ENCODE measurements at regions not wholly inside any gene's neighbourhood (a gene's known extent, or its start where the extent isn't known, plus 50 kb on each side); places are given as distances from the start of the nearest gene placed in this dataset.

- H3K36me3 Mint-ChIP-seq (ENCODE audit: low read depth), result no peaks in the 10 kb centered on the region
- H3K4me1 Mint-ChIP-seq, result peaks cover 33% of the 10 kb centered on the region
- peaks cover 34% of the 10 kb centered on the region for H3K27me3 Mint-ChIP-seq (ENCODE audit: low read depth, poor library complexity)
- H3K4me3 Mint-ChIP-seq, result no peak overlapping the region
- H3K9me3 Mint-ChIP-seq, result peaks cover 7% of the 10 kb centered on the region
- H3K27ac Mint-ChIP-seq, result no peak overlapping the region
- TF ChIP-seq CTCF (IDR thresholded peaks at IDR 0.05), result no peak
- no peak for DNase-seq
These were observed 217.8 kb downstream of the ANKRD60 start for GRCh38 chr20:58010666-58011065.

GRCh38 chr20:58010186-58010585 is 218.3 kb downstream of the ANKRD60 start:
- Mint-ChIP-seq H3K36me3 (ENCODE audit: low read depth) (no peaks in the 10 kb centered on the region), H3K4me1 (peaks cover 33% of the 10 kb centered on the region), H3K9me3 (peaks cover 5% of the 10 kb centered on the region), H3K4me3 (no peak overlapping the region), H3K27me3 (ENCODE audit: low read depth, poor library complexity) (peaks cover 34% of the 10 kb centered on the region), H3K27ac (no peak overlapping the region)
- TF ChIP-seq CTCF (IDR thresholded peaks at IDR 0.05), result no peak
- no peak for DNase-seq

GRCh38 chr20:58008866-58009265 is 219.6 kb downstream of the ANKRD60 start:
- Mint-ChIP-seq H3K9me3 (no peaks in the 10 kb centered on the region), H3K27ac (no peak overlapping the region), H3K27me3 (ENCODE audit: low read depth, poor library complexity) (peaks cover 38% of the 10 kb centered on the region), H3K36me3 (ENCODE audit: low read depth) (no peaks in the 10 kb centered on the region), H3K4me3 (no peak overlapping the region), H3K4me1 (peaks cover 23% of the 10 kb centered on the region)
- no peak for TF ChIP-seq CTCF (IDR thresholded peaks at IDR 0.05)
- DNase-seq, result no peak

GRCh38 chr20:58008413-58008812 is 220.0 kb downstream of the ANKRD60 start:
- Mint-ChIP-seq H3K27ac (no peak overlapping the region), H3K4me1 (peaks cover 20% of the 10 kb centered on the region), H3K4me3 (no peak overlapping the region), H3K36me3 (ENCODE audit: low read depth) (no peaks in the 10 kb centered on the region), H3K9me3 (no peaks in the 10 kb centered on the region), H3K27me3 (ENCODE audit: low read depth, poor library complexity) (peaks cover 38% of the 10 kb centered on the region)
- TF ChIP-seq CTCF (IDR thresholded peaks at IDR 0.05), result no peak
- no peak for DNase-seq

- Mint-ChIP-seq H3K4me3 (no peak overlapping the region), H3K9me3 (no peaks in the 10 kb centered on the region), H3K27ac (no peak overlapping the region), H3K36me3 (ENCODE audit: low read depth) (no peaks in the 10 kb centered on the region), H3K27me3 (ENCODE audit: low read depth, poor library complexity) (peaks cover 41% of the 10 kb centered on the region), H3K4me1 (peaks cover 15% of the 10 kb centered on the region)
- no peak for TF ChIP-seq CTCF (IDR thresholded peaks at IDR 0.05)
- DNase-seq, result no peak
These were observed 220.5 kb downstream of the ANKRD60 start for GRCh38 chr20:58007947-58008346.

GRCh38 chr20:58006346-58007316 is 221.8 kb downstream of the ANKRD60 start:
- peaks cover 33% of the 10 kb centered on the region for H3K27me3 Mint-ChIP-seq (ENCODE audit: low read depth, poor library complexity)
- H3K27ac Mint-ChIP-seq, result no peak overlapping the region

More at GRCh38 chr20:58006346-58007316, 221.8 kb downstream of the ANKRD60 start:
- H3K4me1 Mint-ChIP-seq, result peaks cover 6% of the 10 kb centered on the region
- no peak for TF ChIP-seq CTCF (IDR thresholded peaks at IDR 0.05)
- no peaks in the 10 kb centered on the region for H3K9me3 Mint-ChIP-seq
- H3K4me3 Mint-ChIP-seq, result no peak overlapping the region
- H3K36me3 Mint-ChIP-seq (ENCODE audit: low read depth), result no peaks in the 10 kb centered on the region
- no peak for DNase-seq
